NCI-H2227 (cell line): ENCODE measurements at regions not wholly inside any gene's neighbourhood (a gene's known extent, or its start where the extent isn't known, plus 50 kb on each side); places are given as distances from the start of the nearest gene placed in this dataset.

ENCODE experiments used
- DNase-seq: peaks from one replicate; lab custom pipeline; 2025; ENCODE audit not compliant: unreplicated experiment; lab: John Stamatoyannopoulos, UW

DNA sequence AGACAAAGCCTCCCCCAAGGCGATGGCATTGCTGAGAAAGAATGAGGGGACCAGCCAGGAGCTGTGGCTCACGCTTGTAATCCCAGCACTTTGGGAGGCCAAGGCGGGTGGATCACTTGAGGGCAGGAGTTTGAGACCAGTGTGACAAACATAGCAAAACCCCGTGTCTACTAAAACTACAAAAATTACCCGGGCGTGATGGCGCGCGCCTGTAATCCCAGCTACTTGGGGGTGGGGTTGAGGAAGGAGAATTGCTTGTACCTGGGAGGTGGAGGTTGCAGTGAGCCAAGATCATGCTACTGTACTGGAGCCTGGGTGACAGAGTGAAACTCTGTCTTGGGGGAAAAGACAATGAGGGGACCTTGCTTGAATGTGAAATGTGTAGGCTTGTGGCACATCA, 402.4 kb upstream of the C2CD4B start:
- DNase-seq, result no peak

DNA sequence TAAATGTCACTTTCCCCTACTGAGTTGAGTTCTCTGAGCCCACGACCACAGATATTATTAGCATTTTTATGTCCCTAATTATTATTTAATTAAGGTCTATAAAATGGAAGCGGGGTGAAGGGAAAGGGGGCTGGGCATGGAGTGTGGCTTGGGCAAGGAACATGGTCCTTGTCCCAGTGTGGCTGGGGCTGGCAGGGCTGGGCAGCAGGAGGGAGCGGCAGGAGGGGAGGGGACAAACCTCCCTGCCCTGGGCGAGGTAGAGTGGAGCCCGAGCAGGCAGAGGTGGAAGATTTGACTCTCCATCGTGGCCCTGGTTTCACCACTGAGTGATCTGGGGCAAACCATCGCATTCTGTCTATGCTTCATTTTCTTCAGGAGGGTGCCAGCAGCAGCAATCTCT, 402.9 kb upstream of the C2CD4B start:
- no peak for DNase-seq

DNA sequence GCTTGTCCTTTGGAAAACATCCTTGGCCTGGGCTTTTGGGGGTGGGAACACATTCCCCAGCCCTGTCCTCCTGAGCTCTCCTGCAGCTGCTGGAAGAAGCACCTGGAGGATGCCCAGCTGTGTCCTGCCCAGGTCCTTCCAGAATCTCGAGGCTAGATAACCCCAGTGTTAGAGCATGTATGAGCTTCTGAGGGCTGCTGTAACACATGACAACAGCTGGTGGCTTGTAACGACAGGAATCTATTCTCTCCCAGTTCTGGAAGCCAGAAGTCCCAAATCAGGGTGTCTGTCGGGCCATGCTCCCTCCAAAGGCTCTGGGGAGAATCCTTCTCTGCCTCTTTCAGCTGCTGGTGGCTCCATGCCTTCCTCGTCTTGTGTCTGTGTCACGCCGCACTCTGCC, 403.6 kb upstream of the C2CD4B start:
- DNase-seq, result no peak

DNA sequence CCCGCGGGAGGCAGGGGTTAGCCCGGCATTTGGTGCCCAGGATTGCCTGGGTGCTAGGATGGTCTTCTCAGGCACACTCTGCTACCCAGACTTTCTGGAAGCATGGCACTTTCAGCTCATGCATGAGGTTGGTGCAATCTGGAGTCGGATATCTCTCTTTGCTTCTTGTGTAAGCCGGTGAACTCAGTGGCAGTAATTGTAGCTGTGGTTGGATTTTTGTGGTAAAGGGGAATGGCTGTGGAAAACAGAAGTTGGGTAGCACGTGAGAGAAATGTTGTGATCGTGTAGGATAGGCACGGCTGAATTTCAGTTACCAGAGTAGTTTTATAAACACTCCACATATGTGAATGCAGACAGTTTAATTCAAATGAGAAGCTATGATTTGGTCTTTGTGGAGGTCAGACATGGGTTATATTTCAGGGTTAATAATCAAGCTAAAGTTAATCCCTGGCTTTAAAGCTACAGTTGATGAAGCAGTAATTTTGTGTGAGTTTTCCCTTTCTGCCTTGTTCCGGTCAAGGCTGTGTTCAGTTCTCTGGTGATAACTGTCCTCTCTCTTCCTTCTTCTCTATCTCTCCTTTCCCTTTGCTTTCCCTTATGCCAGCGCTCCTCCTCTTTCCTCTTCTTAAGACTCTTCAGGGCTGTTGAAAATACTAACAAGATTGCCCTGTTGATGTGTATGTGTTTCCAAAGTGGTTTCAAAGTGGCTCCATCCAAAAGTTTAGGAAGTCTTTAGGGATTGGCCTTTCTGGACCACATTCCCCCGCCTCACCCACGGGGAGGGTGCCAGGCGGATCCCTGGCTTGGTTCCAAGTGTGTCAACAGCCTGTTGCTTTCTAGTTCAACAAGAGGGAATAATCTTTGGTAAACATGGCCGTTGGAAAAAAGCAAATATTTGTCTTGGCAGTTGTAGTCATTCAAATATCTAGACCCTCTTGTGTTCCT, 404.6 kb upstream of the C2CD4B start:
- no peak for DNase-seq

DNA sequence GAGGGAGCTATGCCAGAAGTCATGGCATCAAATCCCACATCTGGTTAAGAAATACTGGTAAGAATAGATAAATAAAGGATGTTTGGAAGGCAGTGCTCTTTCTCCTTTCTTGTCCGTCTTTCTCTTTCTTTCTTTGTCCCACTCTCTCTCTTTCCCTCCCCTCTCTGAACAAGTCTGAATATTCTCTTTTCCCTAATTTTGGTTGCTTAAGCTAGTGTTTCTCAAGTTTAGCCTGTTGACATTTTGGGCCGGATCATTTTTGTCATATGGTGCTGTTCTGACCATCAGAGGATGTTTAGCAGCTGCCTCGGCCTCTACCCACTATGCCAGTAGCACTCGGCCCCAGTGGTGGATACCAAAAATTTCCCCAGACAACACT, 405.3 kb upstream of the C2CD4B start:
- DNase-seq, result no peak

DNA sequence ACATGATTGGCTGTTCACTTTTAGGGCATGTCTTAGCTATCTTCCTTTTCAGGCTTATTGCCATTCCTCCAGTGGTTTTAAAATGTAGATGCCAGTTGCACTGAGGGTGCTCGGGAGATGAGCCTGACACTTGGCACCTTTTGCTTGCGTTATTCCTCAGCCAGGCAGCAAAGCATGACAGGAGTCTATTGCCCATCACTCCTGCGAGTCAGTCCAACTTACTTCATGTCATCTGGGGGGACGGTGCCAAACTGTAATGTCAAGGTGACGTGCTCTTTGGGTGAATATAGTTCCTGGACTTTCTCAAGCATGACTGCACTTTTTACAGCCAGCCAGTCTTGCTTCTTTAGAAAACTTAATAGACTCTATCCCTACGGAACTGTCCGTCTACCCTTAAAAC, 406.0 kb upstream of the C2CD4B start:
- no peak for DNase-seq

DNA sequence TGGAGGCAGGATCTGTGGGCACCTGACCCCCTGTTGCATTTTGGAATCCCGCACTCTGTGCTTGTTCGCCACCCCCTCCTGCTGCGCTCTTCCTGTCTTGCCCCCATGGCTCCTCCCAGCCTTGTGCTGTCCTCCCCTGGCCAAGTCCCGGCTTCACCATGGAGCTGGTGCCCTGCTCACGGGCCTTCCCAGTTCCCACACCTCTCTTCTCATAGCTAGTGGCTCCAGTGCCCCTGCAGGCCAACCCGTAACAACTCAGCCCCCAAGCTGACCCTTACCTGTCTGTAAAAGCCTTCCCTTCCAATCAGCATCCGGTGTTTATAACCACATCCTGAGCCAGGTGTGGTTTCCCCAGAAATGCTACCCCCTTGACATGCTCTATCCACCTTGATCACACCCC, 407.7 kb upstream of the C2CD4B start:
- no peak for DNase-seq

DNA sequence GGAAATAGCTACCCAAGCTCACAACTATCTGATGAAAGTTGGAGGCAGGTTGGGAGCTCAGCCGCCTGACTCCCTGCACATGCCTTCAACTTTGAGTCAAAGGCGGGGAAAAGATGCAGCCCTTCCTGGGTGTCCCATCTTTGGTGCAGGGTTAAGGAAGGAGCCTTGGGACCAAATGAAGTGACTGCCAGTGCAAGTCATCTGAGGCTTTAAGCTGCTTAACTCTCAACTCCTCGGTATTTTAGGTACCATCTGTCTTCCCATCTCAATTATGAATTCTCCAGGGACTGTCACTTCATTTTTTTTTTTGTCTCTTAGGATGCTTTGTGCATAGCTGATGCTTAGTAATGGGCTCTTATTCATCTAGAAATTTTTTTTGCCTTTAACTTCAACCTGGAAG, 408.8 kb upstream of the C2CD4B start:
- no peak for DNase-seq

DNA sequence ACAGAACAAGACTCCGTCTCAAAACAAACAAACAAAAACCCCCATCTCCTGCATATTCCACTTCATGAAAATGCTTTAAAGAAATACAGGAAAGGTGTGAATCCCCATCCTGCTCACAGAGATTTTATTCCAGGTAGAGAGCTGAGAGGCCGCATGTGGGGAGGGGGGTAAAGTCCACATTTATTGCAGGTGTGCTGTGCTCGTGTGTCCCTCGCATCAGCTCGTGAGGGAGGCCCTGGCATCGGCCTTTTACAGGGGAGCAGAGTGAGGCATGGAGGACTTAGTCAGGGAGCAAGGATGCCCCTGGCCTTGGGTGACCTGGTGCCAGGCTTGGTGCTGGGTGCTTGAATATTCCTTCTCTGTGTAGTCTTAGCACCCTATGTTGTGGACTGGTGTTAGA, 413.5 kb upstream of the C2CD4B start:
- DNase-seq, result no peak

DNA sequence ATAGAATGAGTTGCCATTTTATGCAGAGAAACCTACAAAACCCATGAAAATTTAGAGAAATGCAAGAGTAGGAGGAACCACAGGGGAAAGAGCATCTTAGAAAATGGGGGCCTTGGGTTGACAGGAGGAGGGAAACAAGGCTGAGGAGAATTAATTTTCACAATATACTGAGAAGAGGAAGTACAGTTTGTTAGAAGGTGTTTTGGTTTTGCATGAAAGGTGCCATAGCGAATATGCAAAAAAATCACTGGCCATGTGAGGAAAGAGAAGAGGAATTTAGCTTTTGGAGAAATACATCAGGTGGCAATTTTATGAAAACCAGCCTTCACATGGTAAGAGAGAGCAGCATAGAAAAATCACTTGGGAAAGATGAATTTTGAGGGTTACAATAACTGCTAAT, 413.9 kb upstream of the C2CD4B start:
- DNase-seq, result no peak

DNA sequence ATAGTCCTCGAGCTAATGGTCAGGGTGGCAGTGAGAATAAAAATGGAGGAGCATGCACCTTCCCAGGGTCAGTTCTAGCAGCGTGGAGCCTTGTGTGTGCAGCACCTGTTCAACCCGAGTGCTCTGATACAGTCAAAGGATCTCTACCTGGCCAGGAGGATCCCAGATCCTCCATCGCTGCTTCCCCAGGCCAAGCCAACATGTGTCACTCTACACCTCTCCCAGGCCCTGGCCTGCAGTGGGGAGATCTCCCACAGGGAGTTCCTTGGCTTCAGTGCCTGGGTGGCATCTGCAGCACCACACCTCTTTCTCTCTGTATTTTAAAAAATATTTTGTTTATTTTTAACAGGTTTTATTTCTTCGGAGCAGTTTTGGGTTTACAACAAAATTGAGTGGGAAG, 414.8 kb upstream of the C2CD4B start:
- no peak for DNase-seq

DNA sequence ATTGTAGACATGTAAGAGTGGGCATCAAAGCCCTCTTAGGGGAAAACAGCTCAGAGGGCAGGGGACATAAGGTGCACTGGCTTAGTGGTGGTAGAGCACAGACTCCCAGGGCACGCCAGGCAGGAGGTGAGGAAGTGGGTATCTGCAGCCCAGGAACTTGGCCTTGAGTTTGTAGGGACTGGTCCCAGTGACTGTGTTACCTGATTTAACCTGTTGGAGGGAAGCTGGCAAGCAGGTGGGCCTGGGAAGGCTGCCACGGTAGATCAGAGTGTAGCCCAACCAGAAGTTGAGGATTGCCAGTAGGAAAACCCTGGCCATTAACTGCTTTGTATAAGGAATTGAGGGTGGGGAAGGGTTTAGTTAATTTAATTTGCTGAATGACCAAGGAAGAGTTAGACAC, 417.5 kb upstream of the C2CD4B start:
- DNase-seq, result no peak

DNA sequence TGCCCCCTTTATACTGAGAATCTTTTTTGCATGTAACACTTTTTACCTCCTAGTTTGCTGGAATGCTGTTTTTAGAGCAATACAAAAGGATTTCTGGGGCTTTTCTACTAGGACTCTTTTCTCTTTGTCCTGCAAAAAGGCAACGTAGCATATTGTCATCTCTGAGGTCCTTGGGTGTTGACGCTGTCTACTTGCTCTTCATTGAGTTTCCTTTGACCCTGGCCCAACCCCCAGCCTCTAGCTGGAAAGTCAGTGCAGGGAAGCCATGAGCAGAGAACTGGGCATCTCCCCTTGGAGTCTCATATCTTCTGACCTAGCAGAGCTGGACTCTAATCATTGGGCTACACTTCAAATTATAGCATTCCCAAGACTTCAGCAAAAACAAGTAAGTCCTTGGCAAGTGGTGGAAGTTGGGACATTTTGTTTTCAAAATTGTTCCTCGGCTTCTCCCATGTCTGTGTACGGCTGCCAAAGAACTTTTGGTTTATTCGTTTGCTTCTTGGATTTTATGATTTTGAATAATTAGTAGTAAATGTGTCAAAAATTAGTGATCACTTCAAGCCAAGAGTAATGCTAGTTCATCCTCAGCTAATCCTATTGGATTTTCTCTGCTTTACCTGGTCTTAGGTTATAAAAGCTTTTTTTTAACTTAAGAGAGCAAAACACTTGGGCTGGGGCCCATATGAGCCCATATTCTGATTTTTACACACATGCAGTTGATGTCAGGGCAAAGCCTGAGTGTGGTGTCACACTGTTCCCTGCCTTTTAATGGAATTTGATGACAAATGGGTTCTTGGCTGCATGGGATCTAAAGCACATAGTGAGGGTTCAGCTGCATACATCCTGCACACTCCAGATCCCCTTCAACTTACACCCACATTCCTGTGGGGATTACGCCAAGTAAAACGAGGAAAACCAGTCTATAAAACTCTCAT, 419.5 kb upstream of the C2CD4B start:
- no peak for DNase-seq

DNA sequence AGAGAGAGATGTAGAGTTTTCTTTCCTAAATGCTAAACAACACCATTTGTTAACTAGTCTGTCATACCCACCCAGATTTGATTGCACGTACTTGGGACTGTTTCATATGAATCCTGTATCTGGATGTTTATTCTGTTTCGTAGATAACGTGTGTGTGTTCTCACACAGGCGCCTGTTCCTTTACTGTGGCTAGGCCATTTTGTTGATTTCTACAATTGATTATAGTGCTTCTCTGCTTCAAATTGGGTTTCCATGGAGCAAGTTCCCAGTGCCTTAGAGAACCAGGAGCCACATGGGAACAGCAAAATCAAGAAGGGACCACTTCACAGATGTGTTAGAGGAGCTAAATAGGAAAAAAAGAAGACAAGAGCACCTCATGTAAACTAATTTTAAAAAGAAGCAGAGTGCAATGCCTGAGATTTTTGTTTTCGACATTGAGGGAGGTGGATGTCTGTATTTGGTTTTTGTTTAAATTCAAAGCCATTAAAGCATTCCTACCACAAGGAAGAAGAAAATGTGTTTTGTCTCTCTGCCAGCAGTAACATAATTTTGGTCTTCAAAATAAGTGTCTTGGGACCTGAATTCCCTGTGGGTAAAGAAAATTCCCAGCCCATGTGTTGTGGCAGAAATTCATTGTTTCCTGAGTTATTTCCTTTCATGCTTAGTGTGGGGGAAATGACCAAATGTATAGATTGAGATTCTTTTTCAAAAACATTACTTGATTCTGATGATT, 424.0 kb upstream of the C2CD4B start:
- DNase-seq, result no peak

DNA sequence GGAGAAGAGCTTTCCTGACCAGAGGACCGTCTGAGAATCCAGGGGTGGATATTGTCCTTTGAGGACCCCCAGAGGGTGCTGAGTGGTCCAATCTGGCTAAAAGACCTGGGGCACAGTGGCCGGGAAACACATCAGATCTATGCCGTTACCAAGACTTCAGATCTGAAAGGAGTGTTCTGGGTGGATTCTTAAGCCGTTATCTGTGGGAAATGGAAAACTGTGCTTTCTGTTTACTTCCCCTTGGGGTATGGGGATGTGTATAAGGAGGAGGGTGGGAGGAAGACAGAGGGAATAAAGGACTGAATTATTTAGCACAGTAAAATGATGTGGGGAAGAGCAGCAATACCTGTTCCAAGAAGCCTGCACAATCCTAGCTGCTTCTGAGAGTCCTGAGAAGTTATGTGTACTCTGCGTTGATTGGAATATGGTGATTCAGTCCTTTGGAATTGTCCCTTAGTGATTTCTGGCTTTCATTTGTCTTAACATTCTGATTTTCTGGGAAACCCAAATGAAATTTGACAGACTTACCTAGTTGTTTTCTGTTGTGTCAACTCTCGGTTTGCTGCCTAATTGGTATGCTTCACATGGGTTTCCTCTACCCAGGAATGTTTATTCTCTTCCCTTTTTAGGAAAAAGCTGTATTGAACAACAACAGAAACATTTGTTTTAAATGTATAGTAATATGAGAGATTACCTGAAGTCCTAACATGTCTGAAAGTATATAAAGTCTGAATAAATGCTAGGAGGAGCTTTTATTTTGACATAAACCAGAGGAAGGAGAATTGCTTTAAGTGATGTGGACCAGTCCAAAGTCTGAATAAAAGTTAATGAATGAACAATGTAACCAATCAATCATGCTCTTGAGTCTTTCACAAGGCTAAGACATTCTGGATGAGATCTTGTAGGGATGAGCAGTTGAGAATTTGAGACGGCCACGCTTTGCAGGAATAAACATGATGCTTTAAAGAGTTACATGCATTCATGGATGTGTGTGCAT, 427.1 kb upstream of the C2CD4B start:
- DNase-seq, result no peak

DNA sequence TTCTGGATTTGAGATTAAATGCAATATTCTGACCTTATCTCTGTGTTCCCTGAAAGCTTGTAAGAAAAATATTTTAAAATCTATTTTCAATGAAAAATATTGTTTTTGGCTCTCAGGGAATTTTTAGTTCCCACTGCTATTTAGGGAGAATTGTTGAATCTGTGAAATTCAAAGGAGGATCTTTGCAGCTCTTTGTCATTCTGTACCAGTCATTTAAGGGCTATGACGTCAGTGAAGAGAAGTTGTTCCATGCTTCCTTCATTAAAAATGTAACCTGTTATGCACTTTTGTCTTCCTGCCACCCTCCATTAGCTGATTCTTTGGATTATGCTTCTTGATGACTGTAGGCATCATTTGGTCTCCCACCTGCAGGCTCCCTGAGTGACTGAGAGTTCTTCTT, 427.8 kb upstream of the C2CD4B start:
- no peak for DNase-seq

DNA sequence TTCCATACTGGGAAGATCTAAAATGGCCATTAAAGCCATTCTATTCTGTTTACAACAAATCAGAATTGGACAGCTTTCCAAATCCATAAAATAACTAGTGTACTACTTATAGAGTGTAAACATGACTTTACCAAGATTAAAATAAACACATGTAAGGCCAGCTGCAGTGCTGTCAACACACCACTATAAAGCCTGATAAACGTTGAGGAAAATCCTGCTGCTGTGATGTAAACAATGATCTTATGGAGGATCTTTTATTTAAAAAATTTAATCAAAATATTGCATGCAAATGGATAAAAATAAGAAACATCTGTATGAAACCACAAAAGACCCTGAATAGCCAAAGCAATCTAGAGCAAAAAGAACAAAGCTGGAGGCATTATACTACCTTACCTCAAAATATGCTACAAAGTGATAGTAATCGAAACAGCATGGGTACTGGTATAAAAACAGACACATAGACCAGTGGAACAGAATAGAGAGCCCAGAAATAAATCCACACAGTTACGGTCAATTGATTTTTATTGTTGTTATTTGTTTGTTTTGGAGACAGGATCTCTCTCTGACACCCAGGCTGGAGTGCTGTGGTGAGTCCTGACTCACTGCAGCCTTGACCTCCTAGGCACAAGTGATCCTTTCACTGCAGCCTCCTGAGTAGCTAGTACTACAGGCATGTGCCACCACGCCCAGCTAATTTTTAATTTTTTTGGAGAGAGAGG, 428.8 kb upstream of the C2CD4B start:
- no peak for DNase-seq

DNA sequence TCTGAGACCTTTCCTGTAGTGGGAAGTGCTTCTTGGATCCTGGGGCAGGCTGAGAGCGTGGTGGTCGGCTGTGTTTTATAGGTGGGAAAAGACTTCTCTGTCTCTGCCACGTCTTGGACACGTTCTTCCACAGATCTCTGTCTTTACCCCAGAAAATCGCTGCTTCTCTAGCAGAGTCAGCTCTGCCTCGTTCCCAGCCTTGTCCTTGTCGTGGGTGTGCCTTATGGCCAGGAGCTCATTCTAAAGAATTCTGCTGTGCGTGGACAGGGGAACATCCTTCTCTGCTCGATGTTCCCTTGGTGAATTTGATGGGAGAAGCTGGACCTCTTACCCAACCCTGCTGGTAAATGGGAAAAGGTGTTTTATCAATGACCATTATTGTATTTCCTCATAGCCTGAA, 433.1 kb upstream of the C2CD4B start:
- no peak for DNase-seq
